ENCODE measurements at regions not wholly inside any gene's neighbourhood (a gene's known extent, or its start where the extent isn't known, plus 50 kb on each side); places are given as distances from the start of the nearest gene placed in this dataset.

DNA sequence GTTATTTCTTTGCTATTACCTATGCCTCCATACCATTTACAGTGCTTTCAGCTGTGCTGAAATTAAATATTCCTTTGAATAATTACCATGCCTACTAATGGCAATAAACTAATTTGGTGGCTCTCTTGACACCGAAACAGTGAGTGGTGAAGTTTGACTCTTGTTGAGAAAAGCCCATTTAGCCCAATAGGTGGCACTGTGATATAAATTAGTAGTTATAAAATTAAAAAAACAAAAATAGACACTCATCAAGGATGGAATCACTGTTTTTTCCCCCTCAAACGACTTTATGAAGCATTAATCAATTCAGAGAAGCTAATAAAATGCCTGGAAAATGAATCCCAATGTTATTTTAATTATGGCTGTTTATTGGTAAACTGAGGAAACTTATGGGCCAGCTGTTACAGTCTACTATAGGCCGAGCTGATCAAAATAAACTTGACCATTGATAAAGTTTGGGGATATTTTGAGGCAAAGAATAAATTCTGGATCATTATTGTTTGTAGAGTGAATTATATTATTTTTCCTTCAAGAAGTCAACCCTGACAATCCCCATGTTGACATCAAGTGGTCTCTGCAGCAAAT is 339.6 kb downstream of the TRIB2 start:
- H3K27me3 ChIP-seq (ENCODE audit: control insufficient read depth, extremely low read depth, insufficient read depth, low read length), result no peaks in the 10 kb centered on the region
- H2AFZ ChIP-seq (ENCODE audit: control insufficient read depth, low read length), result no peak overlapping the region
- no peak overlapping the region for H3K9ac ChIP-seq (ENCODE audit: control insufficient read depth, extremely low read depth, insufficient read depth, low read length)
- H3K4me3 ChIP-seq (ENCODE audit: control insufficient read depth in 2 of 3, extremely low read depth in 1 of 3, insufficient read depth in 2 of 3, low read depth in 1 of 3, low read length in 3 of 3), result no peak overlapping the region
- no peaks in the 10 kb centered on the region for H3K9me3 ChIP-seq (ENCODE audit: control insufficient read depth, low read depth, low read length)
- no peaks in the 10 kb centered on the region for H4K20me1 ChIP-seq (ENCODE audit: control insufficient read depth, extremely low read depth, insufficient read depth, low read length)
- no peak for DNase-seq (ENCODE audit: low read depth, low spot score)
- H3K36me3 ChIP-seq (ENCODE audit: control insufficient read depth in 2 of 2, extremely low read depth in 1 of 2, insufficient read depth in 2 of 2, low read length in 2 of 2), result no peaks in the 10 kb centered on the region
- no peak for TF ChIP-seq EZH2 (IDR thresholded peaks at IDR 0.05; ENCODE audit: low read length)
- TF ChIP-seq, protein P1, sequence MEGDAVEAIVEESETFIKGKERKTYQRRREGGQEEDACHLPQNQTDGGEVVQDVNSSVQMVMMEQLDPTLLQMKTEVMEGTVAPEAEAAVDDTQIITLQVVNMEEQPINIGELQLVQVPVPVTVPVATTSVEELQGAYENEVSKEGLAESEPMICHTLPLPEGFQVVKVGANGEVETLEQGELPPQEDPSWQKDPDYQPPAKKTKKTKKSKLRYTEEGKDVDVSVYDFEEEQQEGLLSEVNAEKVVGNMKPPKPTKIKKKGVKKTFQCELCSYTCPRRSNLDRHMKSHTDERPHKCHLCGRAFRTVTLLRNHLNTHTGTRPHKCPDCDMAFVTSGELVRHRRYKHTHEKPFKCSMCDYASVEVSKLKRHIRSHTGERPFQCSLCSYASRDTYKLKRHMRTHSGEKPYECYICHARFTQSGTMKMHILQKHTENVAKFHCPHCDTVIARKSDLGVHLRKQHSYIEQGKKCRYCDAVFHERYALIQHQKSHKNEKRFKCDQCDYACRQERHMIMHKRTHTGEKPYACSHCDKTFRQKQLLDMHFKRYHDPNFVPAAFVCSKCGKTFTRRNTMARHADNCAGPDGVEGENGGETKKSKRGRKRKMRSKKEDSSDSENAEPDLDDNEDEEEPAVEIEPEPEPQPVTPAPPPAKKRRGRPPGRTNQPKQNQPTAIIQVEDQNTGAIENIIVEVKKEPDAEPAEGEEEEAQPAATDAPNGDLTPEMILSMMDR (optimal IDR thresholded peaks at IDR 0.05 in 1 of 3, IDR thresholded peaks at IDR 0.05 in 1 of 3, conservative IDR thresholded peaks at IDR 0.05 in 1 of 3; ENCODE audit: extremely low read depth in 1 of 3, insufficient read depth in 2 of 3, low read length in 3 of 3), result peak; percentile 12 to 43 (median 28)
- no peaks in the 10 kb centered on the region for H3K9me1 ChIP-seq (ENCODE audit: control insufficient read depth, extremely low read depth, insufficient read depth, low read length)
- no peak overlapping the region for H3K4me2 ChIP-seq (ENCODE audit: control insufficient read depth, extremely low read depth, insufficient read depth, low read depth, low read length)
- no peak for FAIRE-seq
- dilution Hi-C loops (cut with MboI; ENCODE audit: extremely low pct_ligation_motif_present, low sequenced_read_pairs), result no loop called here
- H3K27ac ChIP-seq (ENCODE audit: control insufficient read depth, insufficient read depth, low read length), result no peak overlapping the region
- H3K79me2 ChIP-seq (ENCODE audit: control insufficient read depth, insufficient read depth, low read length), result no peaks in the 10 kb centered on the region
- H3K4me1 ChIP-seq (ENCODE audit: control insufficient read depth, extremely low read depth, insufficient read depth, low read length), result no peaks in the 10 kb centered on the region

DNA sequence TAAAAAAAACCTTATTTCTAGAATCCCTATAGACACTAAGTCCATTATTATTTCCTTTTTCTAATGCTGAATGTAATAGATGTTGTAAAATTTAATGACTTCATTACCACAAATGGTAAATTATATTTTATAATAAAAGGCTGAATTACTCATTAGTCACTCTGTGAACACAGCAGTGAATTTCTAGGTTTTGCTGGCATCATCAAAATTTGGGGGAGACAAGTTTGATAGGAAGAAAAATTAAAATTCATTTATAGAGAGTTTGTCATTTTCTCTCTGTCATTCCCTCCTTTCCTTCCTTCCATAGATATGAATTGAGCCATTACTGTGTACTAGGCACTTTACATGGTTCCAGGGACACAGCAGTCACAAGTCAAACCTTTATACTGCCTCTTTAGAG is 340.9 kb downstream of the TRIB2 start:
- TF ChIP-seq, protein P1 (optimal IDR thresholded peaks at IDR 0.05 in 1 of 3, IDR thresholded peaks at IDR 0.05 in 1 of 3, conservative IDR thresholded peaks at IDR 0.05 in 1 of 3; ENCODE audit: extremely low read depth in 1 of 3, insufficient read depth in 2 of 3, low read length in 3 of 3), result no peak
- TF ChIP-seq EZH2 (IDR thresholded peaks at IDR 0.05; ENCODE audit: low read length), result no peak
- H3K27me3 ChIP-seq (ENCODE audit: control insufficient read depth, extremely low read depth, insufficient read depth, low read length), result no peaks in the 10 kb centered on the region
- no peak for FAIRE-seq
- no peaks in the 10 kb centered on the region for H3K79me2 ChIP-seq (ENCODE audit: control insufficient read depth, insufficient read depth, low read length)
- H3K4me3 ChIP-seq (ENCODE audit: control insufficient read depth in 2 of 3, extremely low read depth in 1 of 3, insufficient read depth in 2 of 3, low read depth in 1 of 3, low read length in 3 of 3), result no peak overlapping the region
- H3K27ac ChIP-seq (ENCODE audit: control insufficient read depth, insufficient read depth, low read length), result no peak overlapping the region
- H3K4me2 ChIP-seq (ENCODE audit: control insufficient read depth, extremely low read depth, insufficient read depth, low read depth, low read length), result no peak overlapping the region
- dilution Hi-C loops (cut with MboI; ENCODE audit: extremely low pct_ligation_motif_present, low sequenced_read_pairs), result no loop called here
- H3K36me3 ChIP-seq (ENCODE audit: control insufficient read depth in 2 of 2, extremely low read depth in 1 of 2, insufficient read depth in 2 of 2, low read length in 2 of 2), result no peaks in the 10 kb centered on the region
- no peaks in the 10 kb centered on the region for H3K4me1 ChIP-seq (ENCODE audit: control insufficient read depth, extremely low read depth, insufficient read depth, low read length)
- no peaks in the 10 kb centered on the region for H3K9me3 ChIP-seq (ENCODE audit: control insufficient read depth, low read depth, low read length)
- no peak overlapping the region for H3K9ac ChIP-seq (ENCODE audit: control insufficient read depth, extremely low read depth, insufficient read depth, low read length)
- no peaks in the 10 kb centered on the region for H4K20me1 ChIP-seq (ENCODE audit: control insufficient read depth, extremely low read depth, insufficient read depth, low read length)
- DNase-seq (ENCODE audit: low read depth, low spot score), result no peak
- H3K9me1 ChIP-seq (ENCODE audit: control insufficient read depth, extremely low read depth, insufficient read depth, low read length), result no peaks in the 10 kb centered on the region
- no peak overlapping the region for H2AFZ ChIP-seq (ENCODE audit: control insufficient read depth, low read length)
